ENCODE measurements at regions not wholly inside any gene's neighbourhood (a gene's known extent, or its start where the extent isn't known, plus 50 kb on each side); places are given as distances from the start of the nearest gene placed in this dataset.
"Not testable (repeated sequence)": the region's sequence is repeated elsewhere in the genome, so short reads cannot be mapped to it uniquely, and the experiment has no call there.

- no peak for DNase-seq (ENCODE audit: low read depth)
Measured at GRCh38 chr20:51187261-51187660, 164.4 kb upstream of the KCNG1 start.

GRCh38 chr20:51185861-51186260, 163.0 kb upstream of the KCNG1 start:
- no peak for DNase-seq (ENCODE audit: low read depth)

GRCh38 chr20:51185277-51185676, 162.4 kb upstream of the KCNG1 start:
- no peak for DNase-seq (ENCODE audit: low read depth)

- no peak for DNase-seq (ENCODE audit: low read depth)
Measured at GRCh38 chr20:51184289-51184688, 161.4 kb upstream of the KCNG1 start.

- DNase-seq (ENCODE audit: low read depth) = no peak
Measured at GRCh38 chr20:51183451-51183850, 160.5 kb upstream of the KCNG1 start.

GRCh38 chr20:51182571-51182970, 159.7 kb upstream of the KCNG1 start:
- no peak for DNase-seq (ENCODE audit: low read depth)

- DNase-seq (ENCODE audit: low read depth) = no peak
Measured at GRCh38 chr20:51178153-51178552, 155.2 kb upstream of the KCNG1 start.

- no peak for DNase-seq (ENCODE audit: low read depth)
Measured at GRCh38 chr20:51176876-51177275, 154.0 kb upstream of the KCNG1 start.

- DNase-seq (ENCODE audit: low read depth) = no peak
Measured at GRCh38 chr20:51176446-51176845, 153.5 kb upstream of the KCNG1 start.

- no peak for DNase-seq (ENCODE audit: low read depth)
Measured at GRCh38 chr20:51175724-51176123, 152.8 kb upstream of the KCNG1 start.

- DNase-seq (ENCODE audit: low read depth) = no peak
Measured at GRCh38 chr20:51175156-51175555, 152.2 kb upstream of the KCNG1 start.

- no peak for DNase-seq (ENCODE audit: low read depth)
Measured at GRCh38 chr20:51174536-51174935, 151.6 kb upstream of the KCNG1 start.

- DNase-seq (ENCODE audit: low read depth) = no peak
Measured at GRCh38 chr20:51172558-51173428, 149.9 kb upstream of the KCNG1 start.

- DNase-seq (ENCODE audit: low read depth) = no peak
Measured at GRCh38 chr20:51171141-51171540, 148.2 kb upstream of the KCNG1 start.

GRCh38 chr20:51169813-51170212, 146.9 kb upstream of the KCNG1 start:
- no peak for DNase-seq (ENCODE audit: low read depth)

- DNase-seq (ENCODE audit: low read depth) = not testable (repeated sequence)
Measured at GRCh38 chr20:51167911-51168310, 145.0 kb upstream of the KCNG1 start.

- DNase-seq (ENCODE audit: low read depth) = no peak
Measured at GRCh38 chr20:51166489-51166888, 143.6 kb upstream of the KCNG1 start.

- no peak for DNase-seq (ENCODE audit: low read depth)
Measured at GRCh38 chr20:51165131-51165530, 142.2 kb upstream of the KCNG1 start.

GRCh38 chr20:51164731-51165130, 141.8 kb upstream of the KCNG1 start:
- no peak for DNase-seq (ENCODE audit: low read depth)

- DNase-seq (ENCODE audit: low read depth) = no peak
Measured at GRCh38 chr20:51163996-51164600, 141.2 kb upstream of the KCNG1 start.

- no peak for DNase-seq (ENCODE audit: low read depth)
Measured at GRCh38 chr20:51162015-51162414, 139.1 kb upstream of the KCNG1 start.

GRCh38 chr20:51160821-51161220, 137.9 kb upstream of the KCNG1 start:
- DNase-seq (ENCODE audit: low read depth) = no peak

GRCh38 chr20:51159981-51160380, 137.1 kb upstream of the KCNG1 start:
- DNase-seq (ENCODE audit: low read depth) = no peak

- no peak for DNase-seq (ENCODE audit: low read depth)
Measured at GRCh38 chr20:51159303-51159702, 136.4 kb upstream of the KCNG1 start.
